ENCODE measurements at regions not wholly inside any gene's neighbourhood (a gene's known extent, or its start where the extent isn't known, plus 50 kb on each side); places are given as distances from the start of the nearest gene placed in this dataset.
"Not testable (repeated sequence)": the region's sequence is repeated elsewhere in the genome, so short reads cannot be mapped to it uniquely, and the experiment has no call there.

- Mint-ChIP-seq H3K4me3 (no peak overlapping the region), H3K27me3 (ENCODE audit: low read depth) (no peaks in the 10 kb centered on the region), H3K9me3 (peaks cover 2% of the 10 kb centered on the region), H3K27ac (no peak overlapping the region), H3K36me3 (ENCODE audit: low read depth) (no peaks in the 10 kb centered on the region), H3K4me1 (ENCODE audit: low read depth) (no peaks in the 10 kb centered on the region)
- DNase-seq = no peak
- CTCF ChIA-PET = no interaction called here
- intact Hi-C loops (cut with micrococcal nuclease) = no loop called here
Measured at GRCh38 chr9:25742256-25742655, 64.0 kb upstream of the TUSC1 start.

- Mint-ChIP-seq H3K27me3 (ENCODE audit: low read depth) (no peaks in the 10 kb centered on the region), H3K9me3 (peaks cover 16% of the 10 kb centered on the region), H3K4me1 (ENCODE audit: low read depth) (no peaks in the 10 kb centered on the region), H3K36me3 (ENCODE audit: low read depth) (no peaks in the 10 kb centered on the region), H3K27ac (no peak overlapping the region), H3K4me3 (no peak overlapping the region)
- CTCF ChIA-PET = no interaction called here
- intact Hi-C loops (cut with micrococcal nuclease) = no loop called here
- DNase-seq = no peak
Measured at GRCh38 chr9:25733336-25733982, 55.2 kb upstream of the TUSC1 start.

- peaks cover 18% of the 10 kb centered on the region for H3K9me3 Mint-ChIP-seq
- intact Hi-C loops (cut with micrococcal nuclease); H3K27ac Mint-ChIP-seq; H3K27me3 Mint-ChIP-seq (ENCODE audit: low read depth); H3K4me1 Mint-ChIP-seq (ENCODE audit: low read depth); H3K36me3 Mint-ChIP-seq (ENCODE audit: low read depth); H3K4me3 Mint-ChIP-seq; CTCF ChIA-PET; DNase-seq: not testable (repeated sequence)
Measured at GRCh38 chr9:25731895-25732794, 53.9 kb upstream of the TUSC1 start.

Data from activated naive CD4-positive, alpha-beta T cell treated with anti-CD3 and anti-CD28 coated beads for 36 hours (primary cell).